Testis (tissue), 2 donors: ENCODE measurements at regions not wholly inside any gene's neighbourhood (a gene's known extent, or its start where the extent isn't known, plus 50 kb on each side); places are given as distances from the start of the nearest gene placed in this dataset.

ENCODE experiments used
- POLR2A ChIP-seq: fragments of 450-650 bp; IDR thresholded peaks from one replicate; pipeline ENCODE4 v1.6.1; 2017; ENCODE audit warnings: antibody characterized with exemption, mild to moderate bottlenecking, moderate library complexity
- TF ChIP-seq, protein P1 (sequence below), 3 experiments: fragments of 450-650 bp in 2 of 3; fragments of 200-600 bp in 1 of 3; sonication (generic) in 1 of 3; IDR thresholded peaks; one replicate each; pipeline ENCODE4 v1.5.1; 2016 to 2019; ENCODE audit warnings: antibody characterized with exemption in 3 of 3, mild to moderate bottlenecking in 2 of 3, moderate library complexity in 1 of 3

DNA sequence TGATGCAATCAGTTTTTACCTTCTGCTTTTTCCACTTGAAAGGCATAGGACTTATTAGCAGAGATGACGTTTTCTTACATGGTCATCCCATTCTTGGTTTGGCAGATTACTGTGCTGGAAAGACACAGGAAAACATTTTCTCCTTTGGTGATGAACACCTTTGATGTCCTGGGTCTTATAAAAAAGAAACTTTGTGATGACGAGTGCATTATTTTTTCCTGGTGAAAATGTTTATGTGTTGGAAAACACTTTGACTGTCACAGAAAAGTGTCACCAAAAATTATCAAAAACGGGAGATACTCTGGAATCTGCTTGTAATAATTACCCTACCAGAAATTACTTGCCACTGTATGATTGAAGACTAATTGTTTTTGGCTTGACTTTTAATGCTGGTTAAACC is 2020.9 kb downstream of the MAT2B start:
- TF ChIP-seq, protein P1, sequence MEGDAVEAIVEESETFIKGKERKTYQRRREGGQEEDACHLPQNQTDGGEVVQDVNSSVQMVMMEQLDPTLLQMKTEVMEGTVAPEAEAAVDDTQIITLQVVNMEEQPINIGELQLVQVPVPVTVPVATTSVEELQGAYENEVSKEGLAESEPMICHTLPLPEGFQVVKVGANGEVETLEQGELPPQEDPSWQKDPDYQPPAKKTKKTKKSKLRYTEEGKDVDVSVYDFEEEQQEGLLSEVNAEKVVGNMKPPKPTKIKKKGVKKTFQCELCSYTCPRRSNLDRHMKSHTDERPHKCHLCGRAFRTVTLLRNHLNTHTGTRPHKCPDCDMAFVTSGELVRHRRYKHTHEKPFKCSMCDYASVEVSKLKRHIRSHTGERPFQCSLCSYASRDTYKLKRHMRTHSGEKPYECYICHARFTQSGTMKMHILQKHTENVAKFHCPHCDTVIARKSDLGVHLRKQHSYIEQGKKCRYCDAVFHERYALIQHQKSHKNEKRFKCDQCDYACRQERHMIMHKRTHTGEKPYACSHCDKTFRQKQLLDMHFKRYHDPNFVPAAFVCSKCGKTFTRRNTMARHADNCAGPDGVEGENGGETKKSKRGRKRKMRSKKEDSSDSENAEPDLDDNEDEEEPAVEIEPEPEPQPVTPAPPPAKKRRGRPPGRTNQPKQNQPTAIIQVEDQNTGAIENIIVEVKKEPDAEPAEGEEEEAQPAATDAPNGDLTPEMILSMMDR (IDR thresholded peaks at IDR 0.05), result no peak
- no peak for TF ChIP-seq POLR2A
